Duodenal mucosa (tissue), 2 donors: ENCODE measurements at regions not wholly inside any gene's neighbourhood (a gene's known extent, or its start where the extent isn't known, plus 50 kb on each side); places are given as distances from the start of the nearest gene placed in this dataset.
"Not testable (repeated sequence)": the region's sequence is repeated elsewhere in the genome, so short reads cannot be mapped to it uniquely, and the experiment has no call there.

ENCODE experiments used
- H3K27ac ChIP-seq: one replicate; pipeline ENCODE4 v1.7.0; 2013; ENCODE audit warnings: low read depth, low read length
- H3K27me3 ChIP-seq, 2 donors: one replicate each; pipeline ENCODE4 v1.7.0; 2013; ENCODE audit warnings: low read length in 2 of 2, control low read depth in 1 of 2; ENCODE audit not compliant: insufficient read depth in 2 of 2, control insufficient read depth in 1 of 2
- H3K36me3 ChIP-seq, 2 donors: one replicate each; pipeline ENCODE4 v1.7.0; 2013; ENCODE audit warnings: low read length in 2 of 2, control low read depth in 1 of 2; ENCODE audit not compliant: insufficient read depth in 2 of 2, control insufficient read depth in 1 of 2
- H3K4me1 ChIP-seq, 2 donors: one replicate each; pipeline ENCODE4 v1.7.0; 2013; ENCODE audit warnings: low read length in 2 of 2, control low read depth in 1 of 2; ENCODE audit not compliant: insufficient read depth in 2 of 2, control insufficient read depth in 1 of 2
- H3K4me3 ChIP-seq, 2 donors: one replicate each; pipeline ENCODE4 v1.7.0; 2013; ENCODE audit warnings: low read length in 2 of 2, low read depth in 1 of 2
- H3K9ac ChIP-seq, 2 donors: one replicate each; pipeline ENCODE4 v1.7.0; 2013; ENCODE audit warnings: low read length in 2 of 2, low read depth in 1 of 2
- H3K9me3 ChIP-seq, 2 donors: one replicate each; pipeline ENCODE4 v1.7.0; 2013; ENCODE audit warnings: low read length in 2 of 2, control low read depth in 1 of 2; ENCODE audit not compliant: control insufficient read depth in 1 of 2

DNA sequence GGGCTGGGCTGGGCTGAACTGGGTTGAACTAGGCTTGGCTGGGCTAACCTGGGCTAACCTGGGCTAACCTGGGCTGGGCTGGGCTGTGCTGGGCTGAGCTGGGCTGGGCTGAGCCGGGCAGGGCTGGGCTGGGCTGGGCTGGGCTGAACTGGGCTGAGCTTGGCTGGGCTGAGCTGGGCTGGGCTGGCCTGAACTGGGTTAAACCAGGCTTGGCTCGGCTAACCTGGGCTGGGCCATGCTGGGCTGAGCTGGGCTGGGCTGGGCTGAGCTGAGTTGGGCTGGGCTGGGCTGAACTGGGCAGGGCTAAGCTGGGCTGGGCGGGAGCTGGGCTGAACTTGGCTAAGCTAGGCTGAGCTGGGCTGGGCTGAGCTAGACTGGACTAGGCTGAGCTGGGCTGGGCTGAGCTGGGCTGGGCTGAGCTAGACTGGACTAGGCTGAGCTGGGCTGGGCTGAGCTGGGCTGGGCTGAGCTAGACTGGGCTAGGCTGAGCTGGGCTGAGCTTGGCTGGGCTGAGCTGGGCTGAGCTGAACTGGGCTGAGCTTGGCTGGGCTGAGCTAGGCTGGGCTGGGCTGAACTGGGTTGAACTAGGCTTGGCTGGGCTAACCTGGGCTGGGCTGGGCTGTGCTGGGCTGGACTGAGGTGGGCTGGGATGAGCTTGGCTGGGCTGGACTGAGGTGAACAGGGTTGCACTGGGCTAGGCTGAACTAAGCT, 49.9 kb upstream of the GPC1 start:
- H3K27ac ChIP-seq, H3K4me1 ChIP-seq, H3K4me3 ChIP-seq, H3K27me3 ChIP-seq, H3K36me3 ChIP-seq, H3K9ac ChIP-seq, H3K9me3 ChIP-seq: not testable (repeated sequence)
